Mesendoderm (in vitro differentiated cells): ENCODE measurements at regions not wholly inside any gene's neighbourhood (a gene's known extent, or its start where the extent isn't known, plus 50 kb on each side); places are given as distances from the start of the nearest gene placed in this dataset.

ENCODE experiments used
- DNase-seq: peaks from one replicate; pipeline ENCODE4 v3.0.0; 2013
- H2AK5ac ChIP-seq: 2 replicates; pipeline ENCODE4 v1.6.1; 2013; ENCODE audit warnings: low read length, inconsistent platforms
- H2BK120ac ChIP-seq: 2 replicates; pipeline ENCODE4 v1.6.1; 2013; ENCODE audit warnings: low read depth, mild to moderate bottlenecking, low read length, moderate library complexity, mixed read lengths
- H2BK15ac ChIP-seq: replicated peaks from 2 replicates; pipeline ENCODE4 v1.6.1; 2013; ENCODE audit warnings: low read depth, mild to moderate bottlenecking, moderate library complexity
- H2BK5ac ChIP-seq: 2 replicates; pipeline ENCODE4 v1.6.1; 2013; ENCODE audit warnings: low read length, inconsistent platforms
- H3K18ac ChIP-seq: 2 replicates; pipeline ENCODE4 v1.6.1; 2013; ENCODE audit warnings: mild to moderate bottlenecking, low read length, mixed read lengths
- H3K23ac ChIP-seq: one replicate; pipeline ENCODE4 v1.6.1; 2013; ENCODE audit warnings: low read length
- H3K27ac ChIP-seq: 2 replicates; pipeline ENCODE4 v1.5.1; 2013; ENCODE audit warnings: low read depth, mild to moderate bottlenecking, inconsistent platforms, low read length, moderate library complexity
- H3K27me3 ChIP-seq: 2 replicates; pipeline ENCODE4 v1.6.1; 2013; ENCODE audit warnings: low read length, control low read depth, mild to moderate bottlenecking, inconsistent platforms; ENCODE audit not compliant: insufficient read depth, poor library complexity
- H3K36me3 ChIP-seq: 2 replicates; pipeline ENCODE4 v1.6.1; 2013; ENCODE audit warnings: low read length, inconsistent platforms; ENCODE audit not compliant: control insufficient read depth, insufficient read depth
- H3K4ac ChIP-seq: one replicate; pipeline ENCODE4 v1.6.1; 2013; ENCODE audit warnings: low read depth, mild to moderate bottlenecking, low read length, moderate library complexity
- H3K4me1 ChIP-seq: 2 replicates; pipeline ENCODE4 v1.6.1; 2013; ENCODE audit warnings: low read depth, low read length, inconsistent platforms; ENCODE audit not compliant: control insufficient read depth
- H3K4me2 ChIP-seq: 2 replicates; pipeline ENCODE4 v1.6.1; 2013; ENCODE audit warnings: low read length
- H3K4me3 ChIP-seq: 2 replicates; pipeline ENCODE4 v1.5.1; 2013; ENCODE audit warnings: mild to moderate bottlenecking, low read length
- H3K56ac ChIP-seq: one replicate; pipeline ENCODE4 v1.6.1; 2013; ENCODE audit warnings: low read length
- H3K79me1 ChIP-seq: 2 replicates; pipeline ENCODE4 v1.6.1; 2013; ENCODE audit warnings: low read length, inconsistent platforms
- H3K79me2 ChIP-seq: 2 replicates; pipeline ENCODE4 v1.6.1; 2013; ENCODE audit warnings: mild to moderate bottlenecking, low read length; ENCODE audit not compliant: control insufficient read depth, insufficient read depth
- H3K9ac ChIP-seq: 2 replicates; pipeline ENCODE4 v1.6.1; 2013; ENCODE audit warnings: low read length, inconsistent platforms
- H4K5ac ChIP-seq: one replicate; pipeline ENCODE4 v1.6.1; 2013; ENCODE audit warnings: low read length
- H4K8ac ChIP-seq: one replicate; pipeline ENCODE4 v1.6.1; 2013; ENCODE audit warnings: low read depth, mild to moderate bottlenecking, control low read depth, low read length, moderate library complexity
- WGBS: extraction: QIAGEN DNeasy Blood & Tissue Kit; methylation state at CpG from one replicate; pipeline ENCODE4 v1.1.7; 2013; ENCODE audit warnings: low lambda C conversion rate, missing lambda C conversion rate; ENCODE audit not compliant: insufficient coverage; ENCODE audit errors: extremely low coverage; 5-methylcytosine and 5-hydroxymethylcytosine counted together

DNA sequence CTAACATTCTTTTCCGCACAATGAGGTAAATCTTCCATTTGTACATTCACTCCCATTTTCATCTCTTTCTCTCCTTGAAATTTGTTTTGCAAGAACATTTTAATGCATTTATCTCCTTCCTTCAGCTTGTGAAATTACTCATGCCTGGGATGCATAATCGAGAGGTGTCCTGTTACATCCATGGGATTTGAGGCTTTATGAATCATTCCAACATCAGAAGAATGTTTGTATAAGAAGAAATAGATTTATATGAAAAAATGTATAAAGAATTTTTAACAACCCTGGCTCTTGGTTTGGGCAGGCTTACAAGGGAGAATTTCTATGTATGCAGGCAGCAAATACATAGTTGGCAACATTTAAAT is 93.2 kb upstream of the MBNL1 start:
- H3K4me2 ChIP-seq, result no peak overlapping the region
- no peaks in the 10 kb centered on the region for H3K27me3 ChIP-seq
- H3K4me3 ChIP-seq, result no peak overlapping the region
- DNase-seq, result no peak
- no peaks in the 10 kb centered on the region for H3K79me2 ChIP-seq
- H3K4me1 ChIP-seq, result no peaks in the 10 kb centered on the region
- H3K4ac ChIP-seq, result no peak overlapping the region
- H3K27ac ChIP-seq, result no peak overlapping the region
- no peak overlapping the region for H3K9ac ChIP-seq
- no peak overlapping the region for H3K18ac ChIP-seq
- H3K36me3 ChIP-seq, result no peaks in the 10 kb centered on the region
- no peak overlapping the region for H3K23ac ChIP-seq
- no peaks in the 10 kb centered on the region for H3K79me1 ChIP-seq
- no peak overlapping the region for H2BK120ac ChIP-seq
- no peak overlapping the region for H4K8ac ChIP-seq
- no peak overlapping the region for H2AK5ac ChIP-seq
- no peak overlapping the region for H4K5ac ChIP-seq
- H3K56ac ChIP-seq, result no peak overlapping the region
- no peak overlapping the region for H2BK15ac ChIP-seq
- WGBS, result no CpG with 5 or more reads among the region's 2 CpGs
- H2BK5ac ChIP-seq, result no peak overlapping the region

GRCh38 chr3:152176241-152176640 is 92.5 kb upstream of the MBNL1 start:
- no peaks in the 10 kb centered on the region for H3K79me2 ChIP-seq
- no peak overlapping the region for H3K4me2 ChIP-seq
- H3K4ac ChIP-seq, result no peak overlapping the region
- no peak for DNase-seq
- no peak overlapping the region for H3K27ac ChIP-seq
- no peak overlapping the region for H4K8ac ChIP-seq
- H2AK5ac ChIP-seq, result no peak overlapping the region
- H2BK5ac ChIP-seq, result no peak overlapping the region
- H3K36me3 ChIP-seq, result no peaks in the 10 kb centered on the region
- no peak overlapping the region for H2BK120ac ChIP-seq
- H4K5ac ChIP-seq, result no peak overlapping the region
- no peaks in the 10 kb centered on the region for H3K27me3 ChIP-seq
- no peak overlapping the region for H3K56ac ChIP-seq
- H3K4me1 ChIP-seq, result no peaks in the 10 kb centered on the region
- no peak overlapping the region for H2BK15ac ChIP-seq
- no peak overlapping the region for H3K23ac ChIP-seq
- no peak overlapping the region for H3K9ac ChIP-seq
- H3K4me3 ChIP-seq, result no peak overlapping the region
- no peaks in the 10 kb centered on the region for H3K79me1 ChIP-seq
- WGBS, result no CpG with 5 or more reads among the region's 2 CpGs
- no peak overlapping the region for H3K18ac ChIP-seq

GRCh38 chr3:152176998-152177397 is 91.7 kb upstream of the MBNL1 start:
- Histone ChIP-seq H3K9ac (no peak overlapping the region), H2BK120ac (no peak overlapping the region), H3K23ac (no peak overlapping the region), H3K4me1 (no peaks in the 10 kb centered on the region), H3K27ac (no peak overlapping the region), H2BK5ac (no peak overlapping the region), H3K4me3 (no peak overlapping the region), H3K18ac (no peak overlapping the region), H3K4me2 (no peak overlapping the region), H4K8ac (no peak overlapping the region), H3K4ac (no peak overlapping the region), H3K27me3 (no peaks in the 10 kb centered on the region), H3K79me2 (no peaks in the 10 kb centered on the region), H2AK5ac (no peak overlapping the region), H3K36me3 (no peaks in the 10 kb centered on the region), H4K5ac (no peak overlapping the region), H2BK15ac (no peak overlapping the region), H3K79me1 (no peaks in the 10 kb centered on the region), H3K56ac (no peak overlapping the region)
- DNase-seq, result no peak
- no CpG with 5 or more reads among the region's 1 CpG for WGBS

GRCh38 chr3:152177757-152178156 is 91.0 kb upstream of the MBNL1 start:
- no peak overlapping the region for H2AK5ac ChIP-seq
- no peak overlapping the region for H4K8ac ChIP-seq
- H3K4ac ChIP-seq, result no peak overlapping the region
- WGBS, result 100% methylated on average over 1 of the region's 1 CpG
- no peaks in the 10 kb centered on the region for H3K79me1 ChIP-seq
- H3K79me2 ChIP-seq, result no peaks in the 10 kb centered on the region
- no peaks in the 10 kb centered on the region for H3K36me3 ChIP-seq
- H2BK15ac ChIP-seq, result no peak overlapping the region
- H3K56ac ChIP-seq, result no peak overlapping the region
- no peak overlapping the region for H3K23ac ChIP-seq
- no peak overlapping the region for H2BK120ac ChIP-seq
- no peak overlapping the region for H3K18ac ChIP-seq
- H4K5ac ChIP-seq, result no peak overlapping the region
- H3K4me2 ChIP-seq, result no peak overlapping the region
- H3K4me1 ChIP-seq, result no peaks in the 10 kb centered on the region
- H2BK5ac ChIP-seq, result no peak overlapping the region
- H3K9ac ChIP-seq, result no peak overlapping the region
- no peak overlapping the region for H3K4me3 ChIP-seq
- DNase-seq, result no peak
- no peaks in the 10 kb centered on the region for H3K27me3 ChIP-seq
- no peak overlapping the region for H3K27ac ChIP-seq

- no peaks in the 10 kb centered on the region for H3K79me1 ChIP-seq
- H3K79me2 ChIP-seq, result no peaks in the 10 kb centered on the region
- no peak overlapping the region for H2BK120ac ChIP-seq
- H3K27ac ChIP-seq, result no peak overlapping the region
- H2AK5ac ChIP-seq, result no peak overlapping the region
- H3K27me3 ChIP-seq, result no peaks in the 10 kb centered on the region
- no peak overlapping the region for H2BK15ac ChIP-seq
- H3K4me3 ChIP-seq, result no peak overlapping the region
- no peak overlapping the region for H3K23ac ChIP-seq
- no peak overlapping the region for H4K8ac ChIP-seq
- no CpG with 5 or more reads among the region's 4 CpGs for WGBS
- DNase-seq, result peak; percentile 63
- no peak overlapping the region for H3K18ac ChIP-seq
- H3K9ac ChIP-seq, result no peak overlapping the region
- H3K4me1 ChIP-seq, result no peaks in the 10 kb centered on the region
- H3K56ac ChIP-seq, result no peak overlapping the region
- H3K36me3 ChIP-seq, result no peaks in the 10 kb centered on the region
- no peak overlapping the region for H2BK5ac ChIP-seq
- no peak overlapping the region for H4K5ac ChIP-seq
- H3K4ac ChIP-seq, result no peak overlapping the region
- no peak overlapping the region for H3K4me2 ChIP-seq
These were observed 85.3 kb upstream of the MBNL1 start for GRCh38 chr3:152183473-152183872.

- WGBS, result no CpG with 5 or more reads among the region's 5 CpGs
- H3K79me2 ChIP-seq, result no peaks in the 10 kb centered on the region
- H2BK15ac ChIP-seq, result no peak overlapping the region
- H2AK5ac ChIP-seq, result no peak overlapping the region
- H3K36me3 ChIP-seq, result no peaks in the 10 kb centered on the region
- no peak overlapping the region for H3K56ac ChIP-seq
- no peak overlapping the region for H3K27ac ChIP-seq
- no peak overlapping the region for H3K4me2 ChIP-seq
- no peaks in the 10 kb centered on the region for H3K27me3 ChIP-seq
- H2BK5ac ChIP-seq, result no peak overlapping the region
- no peak overlapping the region for H4K5ac ChIP-seq
- H3K4ac ChIP-seq, result no peak overlapping the region
- no peak overlapping the region for H3K9ac ChIP-seq
- no peaks in the 10 kb centered on the region for H3K4me1 ChIP-seq
- H3K18ac ChIP-seq, result no peak overlapping the region
- H2BK120ac ChIP-seq, result no peak overlapping the region
- no peak for DNase-seq
- no peak overlapping the region for H3K23ac ChIP-seq
- H3K79me1 ChIP-seq, result no peaks in the 10 kb centered on the region
- H4K8ac ChIP-seq, result no peak overlapping the region
- H3K4me3 ChIP-seq, result no peak overlapping the region
These were observed 83.6 kb upstream of the MBNL1 start for GRCh38 chr3:152184971-152185686.
